NB4 (cell line): ENCODE measurements at regions not wholly inside any gene's neighbourhood (a gene's known extent, or its start where the extent isn't known, plus 50 kb on each side); places are given as distances from the start of the nearest gene placed in this dataset.

Experiments used
- MYC ChIP-seq: IDR thresholded peaks from 2 replicates; pipeline ENCODE4 v1.6.1; 2011; ENCODE audit warnings: low read depth, low read length
- POLR2A ChIP-seq: IDR thresholded peaks from 2 replicates; pipeline ENCODE4 v1.6.1; 2011; ENCODE audit warnings: mild to moderate bottlenecking; ENCODE audit not compliant: insufficient read length; ENCODE audit errors: extremely low read depth
- TF ChIP-seq, protein P1 (sequence below): IDR thresholded peaks from one replicate; pipeline ENCODE4 v1.5.1; 2012; ENCODE audit warnings: low read depth, low read length
- TF ChIP-seq, protein P2 (sequence below): IDR thresholded peaks from 2 replicates; pipeline ENCODE4 v1.6.1; 2011; ENCODE audit warnings: low read depth, low read length

DNA sequence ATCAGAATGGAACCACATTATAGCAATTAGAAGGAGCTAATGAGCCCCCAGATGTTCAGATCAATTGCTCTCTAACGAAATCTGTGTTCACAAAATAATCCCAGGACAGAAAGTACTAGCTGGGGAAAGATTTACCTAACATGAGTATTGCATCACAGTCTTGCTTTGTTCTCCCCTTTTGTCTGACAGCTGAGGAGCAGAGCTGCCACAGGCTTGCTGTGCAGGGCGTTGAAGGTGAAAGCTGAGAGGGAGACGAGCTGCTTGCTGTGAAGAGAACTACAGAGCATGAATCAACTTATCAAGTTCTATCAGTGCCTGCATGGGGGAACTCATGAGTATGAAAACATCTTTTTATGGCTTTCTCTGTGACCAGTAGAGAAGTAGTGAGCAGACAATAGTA, 441.2 kb downstream of the CENPC start:
- TF ChIP-seq, protein P1, sequence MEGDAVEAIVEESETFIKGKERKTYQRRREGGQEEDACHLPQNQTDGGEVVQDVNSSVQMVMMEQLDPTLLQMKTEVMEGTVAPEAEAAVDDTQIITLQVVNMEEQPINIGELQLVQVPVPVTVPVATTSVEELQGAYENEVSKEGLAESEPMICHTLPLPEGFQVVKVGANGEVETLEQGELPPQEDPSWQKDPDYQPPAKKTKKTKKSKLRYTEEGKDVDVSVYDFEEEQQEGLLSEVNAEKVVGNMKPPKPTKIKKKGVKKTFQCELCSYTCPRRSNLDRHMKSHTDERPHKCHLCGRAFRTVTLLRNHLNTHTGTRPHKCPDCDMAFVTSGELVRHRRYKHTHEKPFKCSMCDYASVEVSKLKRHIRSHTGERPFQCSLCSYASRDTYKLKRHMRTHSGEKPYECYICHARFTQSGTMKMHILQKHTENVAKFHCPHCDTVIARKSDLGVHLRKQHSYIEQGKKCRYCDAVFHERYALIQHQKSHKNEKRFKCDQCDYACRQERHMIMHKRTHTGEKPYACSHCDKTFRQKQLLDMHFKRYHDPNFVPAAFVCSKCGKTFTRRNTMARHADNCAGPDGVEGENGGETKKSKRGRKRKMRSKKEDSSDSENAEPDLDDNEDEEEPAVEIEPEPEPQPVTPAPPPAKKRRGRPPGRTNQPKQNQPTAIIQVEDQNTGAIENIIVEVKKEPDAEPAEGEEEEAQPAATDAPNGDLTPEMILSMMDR = no peak
- TF ChIP-seq MYC = no peak
- no peak for TF ChIP-seq POLR2A
- TF ChIP-seq, protein P2, sequence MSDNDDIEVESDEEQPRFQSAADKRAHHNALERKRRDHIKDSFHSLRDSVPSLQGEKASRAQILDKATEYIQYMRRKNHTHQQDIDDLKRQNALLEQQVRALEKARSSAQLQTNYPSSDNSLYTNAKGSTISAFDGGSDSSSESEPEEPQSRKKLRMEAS = no peak
